ENCODE measurements at regions not wholly inside any gene's neighbourhood (a gene's known extent, or its start where the extent isn't known, plus 50 kb on each side); places are given as distances from the start of the nearest gene placed in this dataset.

GRCh38 chr12:124433147-124433874, 134.1 kb downstream of the NCOR2 start:
- no peaks in the 10 kb centered on the region for H3K9me3 ChIP-seq
- H3K4me1 ChIP-seq, result peaks cover 6 to 14% of the 10 kb centered on the region in 2 donors
- TF ChIP-seq, protein P1, sequence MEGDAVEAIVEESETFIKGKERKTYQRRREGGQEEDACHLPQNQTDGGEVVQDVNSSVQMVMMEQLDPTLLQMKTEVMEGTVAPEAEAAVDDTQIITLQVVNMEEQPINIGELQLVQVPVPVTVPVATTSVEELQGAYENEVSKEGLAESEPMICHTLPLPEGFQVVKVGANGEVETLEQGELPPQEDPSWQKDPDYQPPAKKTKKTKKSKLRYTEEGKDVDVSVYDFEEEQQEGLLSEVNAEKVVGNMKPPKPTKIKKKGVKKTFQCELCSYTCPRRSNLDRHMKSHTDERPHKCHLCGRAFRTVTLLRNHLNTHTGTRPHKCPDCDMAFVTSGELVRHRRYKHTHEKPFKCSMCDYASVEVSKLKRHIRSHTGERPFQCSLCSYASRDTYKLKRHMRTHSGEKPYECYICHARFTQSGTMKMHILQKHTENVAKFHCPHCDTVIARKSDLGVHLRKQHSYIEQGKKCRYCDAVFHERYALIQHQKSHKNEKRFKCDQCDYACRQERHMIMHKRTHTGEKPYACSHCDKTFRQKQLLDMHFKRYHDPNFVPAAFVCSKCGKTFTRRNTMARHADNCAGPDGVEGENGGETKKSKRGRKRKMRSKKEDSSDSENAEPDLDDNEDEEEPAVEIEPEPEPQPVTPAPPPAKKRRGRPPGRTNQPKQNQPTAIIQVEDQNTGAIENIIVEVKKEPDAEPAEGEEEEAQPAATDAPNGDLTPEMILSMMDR (IDR thresholded peaks at IDR 0.05), result peak in 2 of 3 experiments; percentile 14 to 32
- H3K4me3 ChIP-seq, result no peak overlapping the region
- peak in 1 of 2 donors; percentile 78 for DNase-seq (ENCODE audit: low spot score in 2 of 2)
- no peaks in the 10 kb centered on the region for H3K27me3 ChIP-seq
- peak overlapping the region; percentile 65 to 72 for H3K27ac ChIP-seq
- H3K36me3 ChIP-seq, result peaks cover 25 to 32% of the 10 kb centered on the region in 2 donors
- intact Hi-C loops (cut with DNase I), result no loop called here

GRCh38 chr12:124432376-124432775, 135.0 kb downstream of the NCOR2 start:
- TF ChIP-seq, protein P1 (IDR thresholded peaks at IDR 0.05), result no peak
- Histone ChIP-seq H3K36me3 (peaks cover 16 to 35% of the 10 kb centered on the region in 2 donors), H3K27ac (peak overlapping the region; percentile 65 to 72), H3K4me3 (no peak overlapping the region), H3K9me3 (no peaks in the 10 kb centered on the region), H3K27me3 (no peaks in the 10 kb centered on the region), H3K4me1 (peaks cover 6 to 14% of the 10 kb centered on the region in 2 donors)
- intact Hi-C loops (cut with DNase I), result no loop called here
- DNase-seq (ENCODE audit: low spot score in 2 of 2), result no peak

DNA sequence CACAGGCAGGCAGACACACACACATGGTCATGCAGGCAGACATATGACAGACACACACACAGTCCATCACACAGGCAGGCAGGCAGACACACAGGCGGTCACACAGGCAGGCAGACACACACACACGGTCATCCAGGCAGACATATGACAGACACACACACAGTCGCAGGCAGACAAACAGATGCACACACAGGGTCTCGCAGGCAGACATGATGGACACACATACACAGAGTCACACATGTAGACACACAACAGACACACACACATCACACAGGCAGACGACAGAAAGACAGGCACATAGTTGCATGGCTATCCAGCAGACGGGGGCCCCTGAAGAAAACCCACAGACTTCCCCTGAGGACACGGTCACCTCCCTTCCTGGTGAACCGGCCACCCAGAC, 135.4 kb downstream of the NCOR2 start:
- H3K4me1 ChIP-seq, result peaks cover 6 to 14% of the 10 kb centered on the region in 2 donors
- intact Hi-C loops (cut with DNase I), result no loop called here
- no peaks in the 10 kb centered on the region for H3K9me3 ChIP-seq
- DNase-seq (ENCODE audit: low spot score in 2 of 2), result no peak
- no peaks in the 10 kb centered on the region for H3K27me3 ChIP-seq
- peaks cover 18 to 36% of the 10 kb centered on the region in 2 donors for H3K36me3 ChIP-seq
- H3K4me3 ChIP-seq, result no peak overlapping the region
- TF ChIP-seq, protein P1 (IDR thresholded peaks at IDR 0.05), result no peak
- H3K27ac ChIP-seq, result peak overlapping the region in 1 of 2 donors; percentile 65

DNA sequence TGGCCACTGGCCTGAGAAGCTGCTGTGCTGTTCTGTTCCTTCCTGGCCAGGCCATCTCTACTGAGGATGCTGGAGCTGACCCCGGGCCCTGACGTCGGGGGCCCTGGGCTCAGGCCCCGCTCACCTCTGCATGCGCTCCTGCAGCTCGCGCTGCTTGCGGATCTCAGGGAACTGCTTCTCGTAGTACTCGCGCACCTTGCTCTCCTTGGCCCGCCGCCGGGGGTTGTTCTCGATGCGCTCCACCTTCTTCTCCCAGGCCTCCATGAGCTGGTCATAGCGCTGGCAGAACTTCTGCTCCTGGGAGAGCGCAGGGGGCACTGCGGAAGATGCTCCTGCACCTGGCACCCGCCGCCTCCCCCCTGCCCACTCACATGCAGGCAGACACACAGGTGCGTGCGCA, 135.6 kb downstream of the RFLNA start:
- intact Hi-C loops (cut with DNase I), result no loop called here
- no peaks in the 10 kb centered on the region for H3K27me3 ChIP-seq
- DNase-seq (ENCODE audit: low spot score in 2 of 2), result no peak
- TF ChIP-seq, protein P1 (IDR thresholded peaks at IDR 0.05), result no peak
- no peaks in the 10 kb centered on the region for H3K9me3 ChIP-seq
- peaks cover 6 to 14% of the 10 kb centered on the region in 2 donors for H3K4me1 ChIP-seq
- H3K27ac ChIP-seq, result no peak overlapping the region
- H3K4me3 ChIP-seq, result no peak overlapping the region
- H3K36me3 ChIP-seq, result peaks cover 27 to 48% of the 10 kb centered on the region in 2 donors

- intact Hi-C loops (cut with DNase I), result loop anchor here (10.0 kb wide), 1 partner anchor 1045 kb away; the partner anchor contains the start of gene KMT5A
- H3K4me3 ChIP-seq, result no peak overlapping the region
- peaks cover 29 to 50% of the 10 kb centered on the region in 2 donors for H3K36me3 ChIP-seq
- peaks cover 6 to 14% of the 10 kb centered on the region in 2 donors for H3K4me1 ChIP-seq
- no peak overlapping the region for H3K27ac ChIP-seq
- TF ChIP-seq, protein P1 (IDR thresholded peaks at IDR 0.05), result no peak
- DNase-seq (ENCODE audit: low spot score in 2 of 2), result no peak
- no peaks in the 10 kb centered on the region for H3K9me3 ChIP-seq
- no peaks in the 10 kb centered on the region for H3K27me3 ChIP-seq
These were observed 134.6 kb downstream of the RFLNA start for GRCh38 chr12:124429535-124429934.
